HG02678 (cell line): ENCODE measurements at regions not wholly inside any gene's neighbourhood (a gene's known extent, or its start where the extent isn't known, plus 50 kb on each side); places are given as distances from the start of the nearest gene placed in this dataset.
"Not testable (repeated sequence)": the region's sequence is repeated elsewhere in the genome, so short reads cannot be mapped to it uniquely, and the experiment has no call there.

Experiments used
- ATAC-seq: cut with Tn5 transposase; IDR thresholded peaks from one replicate; pipeline ENCODE4 v1.9.1; 2021; ENCODE audit warnings: mild to moderate bottlenecking, moderate library complexity; ENCODE audit not compliant: unreplicated experiment

GRCh38 chr4:43410636-43411035 lies 518.1 kb downstream of the GRXCR1 start:
- no peak for ATAC-seq

- ATAC-seq = no peak
These were observed 518.7 kb downstream of the GRXCR1 start for GRCh38 chr4:43411226-43411625.

GRCh38 chr4:43423276-43423675 lies 530.8 kb downstream of the GRXCR1 start:
- no peak for ATAC-seq

DNA sequence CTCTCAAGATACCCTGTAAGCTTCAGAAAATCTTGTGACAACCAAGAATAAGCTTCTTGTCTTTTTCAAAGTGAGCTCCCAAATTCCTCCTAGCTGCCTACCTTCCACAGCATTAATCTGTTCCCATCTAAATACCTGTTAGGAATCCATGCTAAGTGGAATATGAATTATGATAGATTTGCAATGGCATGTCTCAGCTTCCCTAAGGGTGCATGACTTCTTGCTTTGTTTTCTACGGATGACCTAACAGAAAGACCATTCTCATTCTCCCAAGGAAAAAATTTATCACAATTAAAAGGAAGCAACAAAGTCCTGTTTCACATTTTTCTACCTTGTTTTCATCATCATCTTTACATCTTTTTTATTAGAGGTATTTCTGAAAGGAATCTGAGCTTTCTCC lies 532.7 kb downstream of the GRXCR1 start:
- no peak for ATAC-seq

- ATAC-seq = no peak
These were observed 542.8 kb downstream of the GRXCR1 start for GRCh38 chr4:43435291-43435690.

GRCh38 chr4:43452948-43453347 lies 560.4 kb downstream of the GRXCR1 start:
- ATAC-seq = no peak

DNA sequence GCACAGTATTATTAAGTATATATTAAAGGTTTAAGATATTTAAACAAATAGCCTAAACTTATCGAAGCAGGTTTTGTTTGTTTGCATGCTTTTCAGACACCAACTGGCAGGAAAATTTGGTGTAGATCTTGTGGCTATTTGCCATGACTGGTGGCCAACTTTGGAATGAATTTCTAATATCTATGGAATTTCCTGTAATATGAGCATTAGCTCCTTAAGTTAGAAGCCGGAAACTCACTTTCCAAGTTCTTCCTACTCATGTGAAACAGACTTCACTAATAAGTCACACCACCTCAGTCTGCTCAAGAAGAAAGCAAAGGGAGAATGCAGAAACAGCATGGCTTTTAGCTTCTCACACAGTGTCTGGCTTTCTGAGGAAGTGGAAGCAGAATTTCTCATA lies 563.9 kb downstream of the GRXCR1 start:
- ATAC-seq = no peak

GRCh38 chr4:43457866-43458265 lies 565.4 kb downstream of the GRXCR1 start:
- ATAC-seq = no peak

DNA sequence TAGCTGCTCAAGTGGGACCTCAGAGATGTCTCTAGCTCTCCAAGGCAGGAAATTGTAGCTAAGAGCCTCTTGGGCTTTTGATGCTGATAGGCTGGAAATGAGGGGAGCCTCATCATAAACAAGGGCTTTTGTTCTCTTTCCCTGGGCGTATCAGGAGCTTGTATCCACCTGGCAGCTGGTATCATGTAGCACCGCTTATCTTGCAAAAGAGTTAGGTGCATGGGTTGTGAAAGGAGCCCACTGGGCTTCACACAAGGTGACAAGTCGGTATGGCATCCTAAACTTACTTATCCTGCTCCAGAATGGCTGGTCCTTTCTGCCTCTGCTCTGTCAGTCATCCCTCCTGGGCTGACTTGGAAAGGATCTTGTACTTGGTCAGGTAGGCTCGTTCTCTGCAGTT lies 565.8 kb downstream of the GRXCR1 start:
- ATAC-seq = no peak

DNA sequence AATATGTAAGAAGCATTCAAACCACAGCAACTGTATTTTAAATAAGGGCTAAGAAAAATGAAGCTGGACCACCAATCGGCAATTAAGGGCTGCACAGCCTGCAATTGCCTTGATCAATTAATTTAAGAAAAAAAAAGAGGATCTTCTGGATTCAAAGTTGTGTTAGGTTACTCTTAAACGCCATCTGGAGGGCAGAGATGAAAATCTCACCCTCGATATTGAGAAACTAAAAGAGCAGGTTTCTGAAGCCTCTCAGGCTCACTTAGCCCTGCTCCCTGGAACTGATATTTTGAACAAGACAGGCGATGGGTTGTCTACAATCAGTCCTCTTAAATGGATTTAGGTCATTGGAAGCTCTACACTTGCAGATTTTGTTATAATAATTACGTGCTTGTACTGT lies 579.4 kb downstream of the GRXCR1 start:
- ATAC-seq = no peak

DNA sequence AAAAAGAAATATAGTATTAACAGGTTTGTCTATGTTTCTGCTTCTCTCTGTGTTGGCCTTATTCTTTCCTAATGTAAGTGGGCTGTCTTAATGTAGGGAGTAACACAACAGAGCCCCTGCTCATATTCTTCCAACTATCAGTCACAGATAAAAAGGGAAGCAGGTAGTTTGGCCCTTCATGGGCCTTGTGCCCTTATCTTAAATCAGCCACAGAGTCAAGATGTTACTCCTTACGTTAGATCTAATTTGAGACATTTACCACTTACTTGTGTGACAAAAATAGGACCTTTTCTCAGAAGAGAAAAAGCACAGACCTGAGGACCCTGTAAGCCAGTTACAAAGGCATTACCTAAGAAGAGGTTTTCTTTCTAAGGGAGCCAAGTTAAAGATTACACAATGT lies 589.0 kb downstream of the GRXCR1 start:
- no peak for ATAC-seq

DNA sequence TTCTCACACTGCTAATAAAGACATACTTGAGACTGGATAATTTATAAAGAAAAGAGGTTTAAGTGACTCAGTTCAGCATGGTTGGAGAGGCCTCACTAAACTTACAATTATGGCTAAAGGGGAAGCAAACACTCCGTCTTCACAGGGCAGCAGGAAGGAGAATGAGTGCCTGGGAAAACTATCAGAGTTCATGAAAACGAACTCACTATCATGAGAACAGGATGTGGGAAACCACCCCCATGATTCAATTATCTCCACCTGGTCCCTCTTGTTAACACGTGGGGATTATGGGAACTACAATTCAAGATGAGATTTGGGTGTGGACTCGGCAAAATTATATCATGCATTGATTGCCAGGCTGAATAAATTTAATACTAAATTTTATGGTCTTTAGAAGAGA lies 592.7 kb downstream of the GRXCR1 start:
- no peak for ATAC-seq

- ATAC-seq = no peak
These were observed 603.7 kb downstream of the GRXCR1 start for GRCh38 chr4:43496188-43496587.

DNA sequence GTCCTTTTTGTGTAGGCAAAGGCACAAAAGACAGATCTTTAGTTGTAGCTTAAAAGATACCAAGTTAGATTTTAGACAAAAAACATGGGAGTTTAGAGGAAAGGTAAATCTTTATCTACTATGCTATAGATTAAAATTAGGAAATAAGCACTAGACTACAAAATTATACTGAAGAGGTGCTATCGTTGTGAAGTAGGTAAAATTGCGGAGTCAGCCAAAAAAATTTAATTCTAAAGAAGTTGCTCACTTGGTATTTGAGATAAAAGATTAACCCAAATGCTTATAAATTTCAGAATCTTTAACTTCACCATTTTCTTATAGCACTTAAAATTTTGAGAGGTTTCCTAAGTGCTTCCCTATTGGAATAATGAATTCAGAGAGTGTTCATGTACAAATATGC lies 604.1 kb downstream of the GRXCR1 start:
- ATAC-seq = no peak

GRCh38 chr4:43505823-43506222 lies 613.3 kb downstream of the GRXCR1 start:
- not testable (repeated sequence) for ATAC-seq

DNA sequence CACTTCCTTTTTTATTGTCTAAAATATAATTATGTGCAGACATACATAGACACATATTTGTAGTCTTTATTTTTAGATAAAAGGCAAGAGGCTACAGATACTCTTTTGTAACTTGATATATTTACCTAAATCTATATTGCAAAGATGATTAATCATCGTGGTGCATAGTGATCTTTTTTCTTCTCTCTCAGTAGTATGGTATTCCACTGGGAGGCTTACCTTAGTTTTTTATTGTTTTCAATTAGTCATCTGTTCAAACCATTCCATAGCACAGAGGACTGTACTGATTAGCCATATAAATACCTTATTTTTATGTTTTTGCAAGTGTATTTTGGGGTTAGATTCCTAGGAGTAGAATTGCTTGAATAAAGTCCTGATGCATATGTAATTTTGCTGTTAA lies 619.7 kb downstream of the GRXCR1 start:
- no peak for ATAC-seq

DNA sequence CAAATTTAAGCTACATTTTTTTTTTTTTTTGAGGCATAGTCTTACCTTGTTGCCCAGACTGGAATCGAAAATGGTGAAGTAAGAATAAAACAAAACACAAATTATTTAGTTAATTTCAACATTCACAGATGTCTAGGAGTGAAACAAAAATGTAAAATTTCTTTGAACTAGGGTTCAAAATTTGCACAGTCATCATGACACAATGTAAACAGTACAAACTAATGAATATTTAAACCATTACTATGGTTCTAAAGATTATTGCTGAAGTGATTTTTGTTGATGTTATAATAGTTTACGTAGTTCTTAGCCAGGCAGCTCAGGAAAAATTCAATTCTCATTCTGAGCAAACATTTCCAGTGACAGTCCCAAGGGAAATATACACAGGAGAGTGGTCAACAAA lies 633.1 kb downstream of the GRXCR1 start:
- ATAC-seq = no peak

- no peak for ATAC-seq
These were observed 655.0 kb downstream of the GRXCR1 start for GRCh38 chr4:43547561-43547960.

- no peak for ATAC-seq
These were observed 658.6 kb downstream of the GRXCR1 start for GRCh38 chr4:43550981-43551627.

GRCh38 chr4:43556262-43556661 lies 663.7 kb downstream of the GRXCR1 start:
- ATAC-seq = no peak

DNA sequence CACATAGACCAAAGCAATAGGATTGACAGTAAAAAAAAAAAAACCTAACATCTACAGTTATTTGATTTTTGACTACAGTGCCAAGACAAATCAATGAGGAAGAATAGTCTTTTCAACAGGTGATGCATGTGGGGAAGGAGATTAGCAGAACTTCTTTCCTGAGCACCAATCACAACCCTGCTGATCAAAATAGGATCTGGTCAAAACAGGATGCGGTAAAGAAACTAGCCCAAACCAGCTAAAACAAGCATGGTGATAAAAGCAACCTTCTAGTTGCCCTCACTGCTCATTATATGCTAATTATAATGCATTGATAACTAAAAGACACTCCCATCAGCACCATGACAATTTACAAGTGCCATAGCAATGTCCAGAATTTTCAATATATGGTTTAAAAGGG lies 667.5 kb downstream of the GRXCR1 start:
- ATAC-seq = no peak

GRCh38 chr4:43564107-43564506 lies 671.6 kb downstream of the GRXCR1 start:
- no peak for ATAC-seq

DNA sequence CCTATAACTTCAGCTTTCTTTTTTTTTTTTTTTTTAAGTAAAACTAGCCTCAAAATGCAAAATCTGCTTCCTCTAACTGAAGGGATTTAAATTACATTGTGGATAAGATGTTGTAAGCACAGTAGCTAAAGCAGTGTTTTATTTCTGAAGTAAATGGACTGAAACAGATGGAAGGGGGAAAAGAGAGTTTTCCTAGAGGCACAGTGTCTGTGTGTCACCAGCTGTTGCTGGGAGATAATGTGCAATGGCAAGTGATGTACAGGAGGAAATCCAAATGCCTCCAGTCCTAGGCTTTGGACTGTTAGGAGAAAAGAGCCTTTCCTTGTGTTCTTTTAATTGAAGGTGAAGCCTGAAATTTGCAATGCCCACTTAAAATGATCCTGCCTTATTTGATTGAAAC lies 672.1 kb downstream of the GRXCR1 start:
- ATAC-seq = no peak
